HG03432 (cell line): ENCODE measurements at regions not wholly inside any gene's neighbourhood (a gene's known extent, or its start where the extent isn't known, plus 50 kb on each side); places are given as distances from the start of the nearest gene placed in this dataset.
A peak's percentile ranks its signal among the peaks of the same experiment; 100 is the strongest.
"Not testable (repeated sequence)": the region's sequence is repeated elsewhere in the genome, so short reads cannot be mapped to it uniquely, and the experiment has no call there.

Experiments
- ATAC-seq: cut with Tn5 transposase; IDR thresholded peaks from one replicate; pipeline ENCODE4 v1.9.1; 2021; ENCODE audit warnings: mild to moderate bottlenecking, moderate library complexity; ENCODE audit not compliant: unreplicated experiment

DNA sequence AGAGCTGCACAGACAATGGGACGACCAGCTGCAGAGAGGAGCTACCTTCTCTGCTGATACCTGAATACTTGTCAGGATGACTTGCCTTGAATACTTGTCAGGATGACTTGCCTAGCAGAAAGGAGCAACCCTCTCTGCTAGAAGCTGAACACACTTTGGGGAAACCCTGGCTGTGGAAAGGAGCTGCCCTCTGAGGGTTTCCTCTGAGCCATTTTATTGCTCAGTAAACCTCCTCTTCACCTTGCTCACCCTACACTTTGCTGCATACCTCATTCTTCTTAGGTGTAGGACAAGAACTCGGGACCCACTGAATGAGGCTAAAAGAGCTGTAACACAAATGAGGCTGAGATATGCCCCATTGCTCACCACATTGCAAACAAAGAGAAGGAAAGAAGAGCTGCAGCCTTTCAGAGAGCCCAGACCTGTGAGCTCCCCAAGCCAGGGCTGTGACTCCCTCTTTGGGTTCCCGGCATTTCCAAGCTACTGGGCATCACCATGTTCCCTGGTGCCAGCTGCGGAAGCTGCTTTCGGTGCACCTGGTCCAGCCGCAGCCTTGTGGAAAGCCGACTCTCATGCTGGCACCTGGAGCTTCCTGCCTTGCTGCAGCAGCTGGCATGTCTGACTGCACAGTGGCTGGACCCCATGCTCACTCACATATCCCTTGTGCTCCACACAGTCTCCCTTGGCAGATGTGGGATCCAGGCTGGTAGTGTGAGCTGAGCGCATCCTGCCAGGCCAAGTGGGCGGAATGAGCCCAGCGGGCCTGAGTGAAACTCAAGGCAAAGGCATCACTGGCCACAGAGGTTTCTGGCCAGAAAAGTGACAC, 106.7 kb upstream of the AHI1 start:
- no peak for ATAC-seq

DNA sequence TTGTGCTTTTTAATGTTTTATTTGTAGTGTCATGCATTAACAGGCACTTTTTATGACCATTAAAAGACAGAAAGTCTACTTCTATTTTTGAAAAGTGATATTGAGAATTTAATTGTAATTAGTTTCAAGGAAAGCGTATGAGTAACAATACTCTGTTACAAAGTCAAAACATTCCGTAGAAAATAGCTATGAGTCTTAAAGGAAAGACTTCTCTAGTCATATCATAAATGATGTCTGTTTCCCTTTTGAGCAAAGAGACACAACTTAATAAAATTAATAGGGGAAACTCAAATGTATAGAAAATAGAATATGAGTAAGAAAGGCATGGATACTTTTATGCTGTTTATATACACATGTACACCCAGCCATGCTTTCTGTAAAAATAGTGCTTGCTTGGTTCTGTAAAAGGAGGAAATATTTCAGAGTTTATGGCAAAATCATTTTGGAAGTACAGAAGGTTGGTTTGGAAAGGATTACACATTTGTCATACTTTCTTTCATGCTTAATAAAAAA, 107.8 kb upstream of the AHI1 start:
- no peak for ATAC-seq

DNA sequence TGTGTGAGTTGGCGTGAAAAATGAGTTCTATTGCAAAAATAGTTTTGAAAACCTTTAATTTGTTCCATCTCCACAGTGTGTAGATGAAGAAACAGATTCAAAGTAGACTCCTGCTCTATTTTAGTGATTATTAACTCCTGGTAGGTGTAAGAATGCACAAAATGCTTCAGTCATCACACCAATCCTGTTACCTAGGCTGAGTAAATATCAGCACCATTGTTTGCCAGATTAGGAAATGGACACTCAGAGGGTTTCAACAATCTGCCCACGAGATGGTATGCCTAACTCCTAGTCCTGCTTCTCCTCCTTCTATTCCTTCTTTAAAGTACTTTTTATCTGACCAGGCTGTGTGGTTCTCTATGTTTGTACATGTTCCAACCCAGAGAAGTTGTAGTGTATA, 108.9 kb upstream of the AHI1 start:
- no peak for ATAC-seq

DNA sequence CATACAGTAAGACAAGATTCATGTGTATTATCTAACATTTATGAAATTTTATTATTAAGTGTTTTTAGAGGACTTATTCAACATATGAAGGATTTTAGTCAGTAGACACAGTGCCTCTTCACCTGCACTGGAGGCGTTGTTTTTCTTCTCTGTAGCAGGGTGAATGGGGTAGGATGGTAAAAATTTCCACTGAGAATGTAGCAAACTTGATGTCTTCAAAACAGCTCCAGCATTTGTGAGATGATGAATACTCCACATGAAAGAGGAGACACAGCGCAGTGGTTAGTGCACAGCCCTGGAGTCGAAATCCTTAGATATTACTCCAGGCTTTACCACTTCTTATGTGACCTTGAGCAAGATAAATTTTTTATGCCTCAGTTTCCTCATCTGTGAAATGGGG, 110.5 kb upstream of the AHI1 start:
- no peak for ATAC-seq

DNA sequence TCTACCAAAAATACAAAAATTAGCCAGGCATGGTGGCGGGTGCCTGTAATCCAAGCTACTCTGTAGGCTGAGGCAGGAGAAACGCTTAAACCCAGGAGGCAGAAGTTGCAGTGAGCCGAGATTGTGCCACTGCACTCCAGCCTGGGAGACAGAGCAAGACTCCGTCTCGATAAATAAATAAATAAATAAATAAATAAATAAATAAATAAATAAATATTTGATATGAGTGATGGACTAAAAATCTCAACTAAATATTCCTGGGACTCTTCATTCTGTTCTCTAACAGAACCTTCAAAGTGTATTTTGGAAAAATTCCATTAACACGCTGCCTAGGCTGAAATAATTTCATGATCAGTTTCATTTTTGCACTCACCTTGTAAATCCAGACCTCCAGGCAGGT, 112.7 kb upstream of the AHI1 start:
- ATAC-seq: not testable (repeated sequence)

DNA sequence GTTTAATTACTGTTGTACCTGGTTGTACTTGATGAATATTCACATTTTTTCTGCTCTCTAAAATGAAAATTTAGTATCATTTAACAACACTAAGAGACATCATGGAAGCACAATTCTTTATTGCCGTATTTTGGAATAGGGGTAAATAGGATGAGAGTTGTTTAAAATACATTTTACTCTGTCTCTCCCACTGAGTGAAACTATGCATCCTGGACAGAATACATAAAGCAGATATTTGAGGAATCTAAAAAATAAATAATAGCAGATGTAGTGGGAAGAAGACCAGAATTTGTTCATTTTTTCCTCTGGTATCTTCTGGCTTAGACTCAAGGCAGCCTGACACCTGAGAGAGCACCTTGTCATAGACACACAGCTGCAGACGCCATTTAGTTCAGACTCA, 119.1 kb upstream of the AHI1 start:
- no peak for ATAC-seq

DNA sequence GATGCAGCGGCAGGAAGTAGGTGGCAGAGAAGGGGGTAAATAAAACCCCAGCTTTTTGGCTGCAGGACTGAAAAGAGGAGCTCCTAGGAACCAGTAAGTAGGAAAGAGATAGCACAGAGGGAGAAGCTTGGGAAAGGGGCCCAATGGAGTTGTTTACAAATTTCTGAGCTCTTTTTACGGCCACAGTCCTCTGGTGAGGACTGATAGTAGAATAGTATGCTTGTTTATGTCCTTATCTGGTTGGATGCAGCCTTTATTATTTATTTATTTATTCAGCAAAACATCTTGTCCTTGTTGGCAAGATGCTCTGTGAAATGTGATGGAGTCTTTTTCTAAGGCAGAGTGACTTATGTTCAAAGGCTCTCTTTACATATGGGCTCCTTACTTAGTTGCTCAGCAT, 119.7 kb upstream of the AHI1 start:
- no peak for ATAC-seq

DNA sequence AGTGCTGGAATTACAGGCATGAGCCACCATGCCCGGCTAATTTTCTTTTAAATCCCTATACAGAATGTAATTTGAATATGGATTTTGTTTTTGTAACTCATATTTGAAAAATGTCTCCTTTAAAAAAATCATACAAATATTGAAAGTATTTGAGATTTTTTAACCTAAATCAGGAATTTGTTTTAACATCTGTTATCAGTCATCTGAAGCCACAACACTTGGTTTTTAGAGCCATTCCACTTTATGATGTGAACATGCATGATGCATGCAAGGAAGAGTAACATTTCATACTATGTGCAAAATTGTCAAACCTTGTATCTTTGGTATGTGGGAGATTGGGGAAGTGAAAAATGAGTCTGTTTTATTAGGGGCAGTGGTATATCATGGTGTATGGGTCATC, 124.5 kb upstream of the AHI1 start:
- ATAC-seq: no peak

DNA sequence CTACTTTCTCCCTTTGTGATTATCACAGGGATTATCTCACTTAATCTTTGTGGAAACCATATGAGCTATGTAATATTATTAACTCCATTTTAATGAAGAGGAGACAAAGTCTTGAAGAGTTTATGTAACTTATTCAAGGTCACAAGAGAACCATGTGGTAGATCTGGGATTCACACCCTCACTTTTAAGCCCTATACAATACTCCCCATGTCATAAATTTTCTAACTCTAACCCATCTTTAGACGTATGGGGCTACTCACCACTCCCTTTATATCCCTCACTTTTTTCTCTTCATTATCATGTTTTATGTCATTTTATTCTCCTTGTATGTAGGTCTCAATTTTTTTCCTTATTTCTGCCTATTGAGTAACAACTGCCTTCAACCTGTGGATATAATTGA, 126.4 kb upstream of the AHI1 start:
- no peak for ATAC-seq

DNA sequence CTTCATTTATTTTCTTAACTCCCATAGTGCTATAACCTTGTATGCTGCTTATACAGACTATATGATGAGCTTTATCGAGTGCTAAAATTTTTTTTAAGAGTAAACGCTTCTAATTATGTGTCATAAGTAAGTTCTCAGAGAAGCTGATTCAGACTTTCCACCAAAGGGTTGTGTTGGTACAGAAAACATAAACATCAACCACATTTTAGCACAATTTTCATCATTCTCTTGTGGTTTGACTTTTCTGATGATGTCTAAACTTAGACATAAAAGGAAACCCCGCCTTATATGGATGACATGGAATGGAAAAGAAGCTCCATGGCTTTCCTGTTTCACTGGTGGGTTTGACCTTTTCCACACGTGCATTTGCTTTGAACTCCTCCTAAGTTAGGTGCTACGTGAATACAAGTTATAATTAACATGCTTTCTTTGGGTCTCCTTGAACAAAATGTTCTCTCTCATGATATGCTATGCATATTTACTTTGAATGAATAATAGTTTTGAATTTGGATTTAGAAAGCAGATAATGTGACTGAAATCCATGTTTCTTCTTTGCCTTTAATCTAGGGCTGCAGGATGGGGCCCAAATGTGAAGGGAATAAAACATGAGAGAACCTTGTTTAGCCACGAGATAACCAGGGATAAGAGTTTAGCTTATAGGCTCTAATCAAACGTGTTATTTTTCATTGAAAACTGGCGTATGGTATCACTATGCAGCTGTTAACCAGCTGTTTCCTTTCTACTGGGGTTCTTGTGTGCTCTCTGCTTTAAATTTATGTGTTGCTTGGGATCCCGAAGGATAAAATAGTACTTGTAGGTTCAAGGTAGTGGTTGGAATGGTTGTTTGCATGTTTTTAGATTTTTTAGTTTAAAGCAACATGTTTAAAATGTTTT, 127.1 kb upstream of the AHI1 start:
- ATAC-seq: no peak

DNA sequence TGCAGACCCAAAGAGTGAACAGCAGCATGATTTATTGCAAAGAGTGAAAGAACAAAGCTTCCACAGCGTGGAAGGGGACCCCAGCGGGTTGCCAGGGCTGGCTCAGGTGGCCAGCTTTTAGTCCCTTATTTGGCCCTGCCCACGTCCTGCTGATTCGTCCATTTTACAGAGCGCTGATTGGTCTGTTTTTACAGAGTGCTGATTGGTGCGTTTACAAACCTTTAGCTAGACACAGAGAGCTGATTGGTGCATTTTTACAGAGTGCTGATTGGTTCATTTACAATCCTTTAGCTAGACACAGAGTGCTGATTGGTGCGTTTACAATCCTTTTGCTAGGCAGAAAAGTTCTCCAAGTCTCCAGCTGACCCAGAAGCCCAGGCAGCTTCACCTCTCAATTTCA, 128.5 kb upstream of the AHI1 start:
- not testable (repeated sequence) for ATAC-seq

DNA sequence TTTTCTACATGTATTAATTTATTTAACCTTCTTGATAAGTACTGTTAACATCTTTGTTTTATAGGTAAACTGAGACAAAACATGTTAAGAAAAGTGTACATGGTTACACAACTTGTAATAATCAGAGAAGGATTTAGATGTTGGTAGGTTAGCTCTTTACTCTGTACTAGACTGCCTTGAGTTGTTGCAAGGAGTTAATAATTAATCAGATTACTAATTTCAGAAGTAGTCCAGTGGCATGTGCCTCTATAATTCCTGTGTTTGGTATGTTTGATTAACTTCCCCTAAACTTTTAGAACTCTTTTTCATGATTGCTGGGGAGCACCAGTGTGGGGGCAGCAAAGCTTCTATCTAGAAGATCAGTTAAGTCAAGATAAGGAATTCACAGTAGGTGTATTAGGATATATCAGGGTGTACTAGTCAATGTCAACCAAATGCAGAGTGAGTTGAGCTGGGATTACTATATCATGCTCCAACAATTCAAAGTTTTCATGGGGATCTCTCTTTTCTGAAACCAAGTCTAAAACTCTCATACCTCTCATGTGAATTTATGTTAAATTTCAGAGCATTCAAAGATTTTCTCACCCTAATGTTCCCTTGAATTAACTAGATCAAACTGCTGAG, 129.7 kb upstream of the AHI1 start:
- ATAC-seq: peak; percentile 87

DNA sequence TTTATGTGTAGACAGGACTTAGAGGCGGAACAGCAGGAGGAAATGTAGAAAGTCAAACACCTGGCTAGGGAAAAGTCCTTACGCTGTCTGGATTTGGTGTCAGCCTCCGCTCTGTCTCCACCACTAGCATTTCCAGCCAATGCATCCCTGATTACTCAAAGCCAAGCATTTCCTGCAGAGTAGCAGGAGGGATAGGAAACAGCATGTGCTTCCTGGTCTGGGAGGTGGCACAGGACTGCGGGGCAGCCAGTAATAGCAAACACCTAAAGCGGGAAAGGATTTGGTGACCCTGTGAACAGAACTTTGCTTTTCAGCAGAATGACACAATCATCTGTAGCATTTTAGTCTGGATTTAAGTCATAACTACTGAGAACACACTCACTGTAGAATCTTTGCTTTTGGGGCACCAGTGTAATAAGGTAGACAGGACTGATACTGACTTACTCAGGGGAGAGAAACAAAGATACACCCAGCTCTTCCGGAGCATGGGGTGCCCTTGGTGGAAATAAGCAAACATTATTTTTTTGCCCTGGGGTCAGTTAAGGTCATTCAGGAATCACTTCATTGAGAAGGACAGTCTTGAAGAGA, 133.3 kb upstream of the AHI1 start:
- ATAC-seq: no peak

DNA sequence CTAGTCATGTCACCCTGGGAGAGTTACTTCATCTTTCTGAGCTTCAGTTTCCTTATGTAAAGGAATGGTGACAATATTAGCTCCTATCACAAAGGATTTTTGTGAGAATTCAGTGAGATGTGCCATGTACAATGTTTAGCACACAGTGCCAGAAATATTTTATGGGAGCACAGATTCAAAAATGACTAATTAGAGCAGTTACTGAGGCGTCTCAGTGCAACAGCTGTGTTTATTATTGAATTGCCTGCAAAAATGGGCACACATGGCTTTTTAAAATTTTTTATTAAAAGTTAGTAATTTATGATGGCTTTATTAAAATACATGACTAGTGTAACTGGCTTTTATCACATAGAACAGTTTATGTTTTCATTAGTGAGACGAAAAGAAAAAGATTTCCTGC, 134.3 kb upstream of the AHI1 start:
- ATAC-seq: no peak

DNA sequence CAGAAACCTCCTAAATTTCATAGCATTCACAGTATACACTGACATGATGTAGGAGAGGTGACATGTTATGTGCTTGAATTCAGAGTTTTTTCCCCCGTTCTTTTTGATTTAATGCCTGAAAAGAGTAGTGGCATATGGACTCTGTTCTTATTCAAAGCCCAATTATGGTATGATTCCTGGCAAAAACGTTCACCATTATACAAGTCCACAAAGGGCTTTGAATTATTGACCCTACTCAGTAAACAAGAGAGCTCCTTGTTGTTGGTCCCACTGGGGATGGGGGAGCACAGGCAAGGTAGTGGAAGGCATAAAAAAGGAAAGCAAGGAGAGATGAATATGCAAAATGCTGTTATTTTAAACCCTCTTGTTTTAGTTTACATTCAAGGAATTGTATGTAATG, 136.0 kb upstream of the AHI1 start:
- ATAC-seq: no peak

DNA sequence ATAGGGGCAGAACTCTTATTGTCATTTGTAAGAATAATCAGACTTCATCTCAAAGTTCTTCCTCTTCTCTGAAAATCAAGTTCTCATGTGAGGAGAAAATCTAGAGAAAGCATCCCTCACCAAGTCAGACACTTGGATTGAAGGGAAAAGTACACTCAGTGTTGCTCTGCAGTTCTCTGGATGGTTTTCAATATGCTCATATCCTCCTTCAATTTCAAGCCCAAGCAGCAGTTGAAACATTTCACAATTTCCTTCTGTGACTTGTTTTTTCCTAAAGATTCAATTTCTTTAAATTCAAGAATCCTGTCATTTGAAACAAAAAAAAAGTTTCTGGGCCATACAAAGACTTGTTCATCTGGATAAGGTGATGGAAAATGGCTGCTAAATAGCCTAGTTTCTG, 140.2 kb upstream of the AHI1 start:
- ATAC-seq: no peak

DNA sequence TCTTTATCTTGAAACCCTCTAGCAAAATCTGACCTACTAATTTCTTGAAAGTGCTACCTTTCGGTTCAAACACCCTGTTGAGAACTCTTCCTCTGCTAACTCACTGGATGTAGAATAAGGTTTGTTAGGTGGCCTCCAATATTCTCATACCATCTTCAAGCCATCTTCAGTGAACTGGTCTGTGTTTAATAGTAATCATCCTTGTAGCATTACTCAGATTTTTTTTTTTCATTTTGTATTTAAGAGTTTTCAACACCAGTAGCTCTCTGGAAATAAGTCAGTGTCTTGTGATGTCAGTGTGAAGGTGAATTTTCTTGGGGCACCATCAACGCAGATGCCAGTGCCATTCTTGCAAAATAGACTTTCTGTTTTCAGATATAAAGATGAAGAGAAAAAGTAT, 140.6 kb upstream of the AHI1 start:
- no peak for ATAC-seq

DNA sequence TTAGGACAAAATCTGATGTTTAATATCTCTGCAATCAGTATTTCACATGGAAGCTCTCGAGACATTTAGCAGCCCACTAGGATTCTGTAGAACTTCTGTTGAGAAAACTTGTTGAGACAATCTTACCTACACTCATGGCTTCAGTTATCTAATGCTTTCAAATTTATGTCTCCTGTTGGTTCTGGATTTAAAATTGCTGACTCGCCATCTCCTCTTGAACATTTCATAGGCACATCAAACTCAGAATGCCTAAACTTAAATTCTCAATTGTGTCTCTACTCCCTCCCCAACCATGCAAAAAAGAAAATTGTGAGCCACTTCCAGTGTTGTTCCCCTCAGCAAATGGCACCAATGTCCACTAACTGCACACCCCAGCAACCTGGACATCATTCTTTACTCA, 142.5 kb upstream of the AHI1 start:
- ATAC-seq: no peak

DNA sequence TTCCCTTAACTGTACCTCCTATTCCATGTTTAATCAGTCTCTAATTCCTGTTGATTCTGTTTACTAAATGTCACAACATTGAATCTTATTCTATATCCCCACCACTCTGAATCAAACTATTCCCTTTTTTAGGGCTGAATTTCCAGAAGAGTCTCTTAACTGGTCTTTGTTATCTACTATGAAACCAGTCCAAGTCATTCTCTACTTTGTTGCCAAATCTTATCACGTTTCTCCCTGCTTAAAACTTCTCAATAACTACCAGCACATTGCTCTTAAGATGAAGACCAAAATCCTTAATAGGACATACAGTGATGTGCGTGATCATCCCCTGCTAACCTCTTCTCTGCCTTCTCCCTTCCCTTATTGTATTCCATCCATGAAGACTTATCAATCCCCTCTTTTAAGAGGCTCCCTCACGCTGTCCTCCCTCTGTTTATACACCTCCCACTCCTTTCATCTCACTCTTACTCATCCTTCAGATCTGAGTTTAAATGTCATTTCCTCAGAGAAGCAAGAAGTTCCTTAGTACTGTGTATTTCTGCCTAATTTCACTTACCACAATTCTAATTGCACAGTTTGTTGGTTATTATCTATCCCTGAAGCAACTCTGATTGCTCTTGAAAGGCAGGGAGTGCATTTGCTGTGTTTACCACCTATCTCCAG, 143.0 kb upstream of the AHI1 start:
- peak; percentile 71 for ATAC-seq

DNA sequence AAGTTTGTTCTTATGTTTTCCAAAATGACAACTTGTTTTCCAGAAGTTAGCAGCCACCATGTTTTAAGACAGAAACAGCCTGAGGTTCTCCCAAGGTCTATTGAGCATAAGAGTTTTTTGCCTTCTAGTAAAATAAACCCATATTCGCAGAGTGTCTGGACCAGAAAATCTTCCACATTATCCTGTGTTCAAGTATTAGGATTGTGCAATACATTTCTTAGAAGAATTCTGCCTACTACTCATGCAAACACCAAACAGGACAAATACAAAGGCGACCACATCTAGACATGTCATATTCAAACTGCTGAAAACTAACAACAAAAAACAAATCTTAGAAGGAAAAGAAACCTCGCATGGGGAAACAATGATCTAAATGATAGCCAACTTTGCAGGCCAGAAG, 145.4 kb upstream of the AHI1 start:
- ATAC-seq: no peak

DNA sequence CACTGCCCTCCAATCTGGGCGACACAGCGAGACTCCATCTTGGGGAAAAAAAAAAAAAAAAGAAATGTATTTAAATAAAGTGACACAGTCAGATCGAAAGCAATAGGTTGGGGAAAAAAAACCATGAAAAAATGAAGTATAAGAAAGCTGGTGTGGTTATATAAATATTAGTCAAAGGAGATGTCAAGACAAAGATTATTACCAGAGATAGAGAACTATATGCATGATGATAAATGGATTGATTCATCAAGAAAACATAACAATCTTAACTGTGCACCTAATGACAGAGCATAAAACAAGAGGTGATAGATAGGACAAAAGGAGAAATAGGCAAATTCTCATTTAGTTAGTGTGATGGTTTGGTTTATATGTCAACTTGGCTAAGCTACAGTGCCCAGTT, 146.9 kb upstream of the AHI1 start:
- no peak for ATAC-seq
